Lung microvascular endothelial cell (primary cell): ENCODE measurements at regions not wholly inside any gene's neighbourhood (a gene's known extent, or its start where the extent isn't known, plus 50 kb on each side); places are given as distances from the start of the nearest gene placed in this dataset.

Source experiments
- DNase-seq, 2 donors: peaks; one replicate each; pipeline versions ENCODE4 v3.0.0 to v3.0.0-alpha.2; 2010; ENCODE audit warnings: low read depth in 2 of 2

DNA sequence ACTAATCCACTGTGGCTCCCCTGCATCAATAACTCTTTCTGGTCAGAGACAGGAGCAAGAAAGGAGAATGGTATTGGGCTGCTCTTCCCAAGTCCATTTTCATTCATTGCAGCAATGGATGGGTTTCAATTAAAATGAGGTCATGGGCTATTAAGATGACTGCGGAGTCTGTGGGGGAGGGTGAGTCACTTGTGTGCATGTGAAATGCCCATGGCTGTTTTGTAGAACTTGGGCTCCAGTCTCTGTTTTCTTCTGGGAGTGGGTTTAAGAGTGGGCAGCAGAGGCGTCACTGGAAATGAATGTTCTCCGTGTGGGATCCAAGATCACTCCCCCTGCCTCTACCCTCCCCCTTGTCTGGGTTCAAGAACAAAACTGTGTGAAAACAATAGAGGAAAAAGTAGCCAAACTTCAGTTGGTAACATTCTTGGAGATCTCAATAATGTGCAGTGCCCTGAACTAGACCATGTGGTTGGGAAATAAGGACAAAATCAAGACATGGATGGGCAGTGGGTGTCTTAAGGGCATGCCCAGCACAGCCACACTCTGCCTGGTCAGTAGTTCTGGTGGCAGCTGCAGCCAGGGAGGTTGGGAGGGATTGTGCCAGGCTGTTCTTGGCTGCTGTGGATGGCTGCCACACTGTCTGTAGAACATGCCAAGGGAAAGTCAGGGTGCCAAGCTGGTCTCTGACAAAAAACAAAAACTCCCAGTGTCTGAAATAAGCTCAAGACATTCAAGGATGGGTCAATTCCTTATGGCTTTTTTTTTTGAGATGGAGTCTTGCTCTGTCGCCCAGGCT is 68.2 kb upstream of the CXCR4 start:
- DNase-seq, result no peak

DNA sequence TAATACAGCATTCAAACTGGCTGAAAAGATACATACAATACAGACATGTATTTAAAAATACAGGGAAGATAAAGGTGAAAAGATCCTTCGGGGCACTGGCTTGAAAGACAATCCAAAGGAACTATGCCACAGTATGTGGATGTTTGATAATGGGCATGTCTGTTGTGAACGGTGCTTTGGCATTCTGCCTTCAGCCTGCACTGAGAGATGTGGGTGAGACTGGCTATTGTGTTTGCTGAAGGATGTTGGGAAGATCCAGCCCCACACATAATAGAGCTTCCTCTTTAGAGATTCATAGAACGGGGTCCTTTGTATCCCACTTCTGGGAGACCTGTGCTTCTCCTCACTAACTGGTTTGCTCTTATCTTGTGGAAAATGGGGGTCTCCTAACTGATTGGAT is 65.1 kb upstream of the CXCR4 start:
- no peak for DNase-seq

DNA sequence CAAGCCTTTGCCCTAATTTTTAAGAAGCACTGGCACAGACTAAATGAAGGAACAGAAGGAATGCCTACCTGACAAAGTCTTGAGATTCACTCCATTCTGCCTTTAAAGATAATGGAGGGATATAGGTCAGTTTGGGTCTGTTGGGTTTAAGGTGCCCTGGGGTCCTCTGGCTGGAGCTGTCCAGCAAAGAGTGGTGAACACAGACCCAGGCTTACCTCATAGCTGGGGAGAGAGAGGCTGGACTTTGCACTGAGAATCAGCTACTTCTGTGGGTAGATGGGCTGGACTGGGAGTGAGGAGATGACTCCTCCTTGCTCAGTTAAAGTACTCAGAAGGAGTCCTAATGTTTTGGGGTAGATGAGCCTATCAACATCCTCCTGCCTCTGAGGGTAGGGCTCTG is 64.4 kb upstream of the CXCR4 start:
- no peak for DNase-seq

GRCh38 chr2:136179602-136179975 is 61.6 kb upstream of the CXCR4 start:
- no peak for DNase-seq

- no peak for DNase-seq
These were observed 61.1 kb upstream of the CXCR4 start for GRCh38 chr2:136178941-136179601.

DNA sequence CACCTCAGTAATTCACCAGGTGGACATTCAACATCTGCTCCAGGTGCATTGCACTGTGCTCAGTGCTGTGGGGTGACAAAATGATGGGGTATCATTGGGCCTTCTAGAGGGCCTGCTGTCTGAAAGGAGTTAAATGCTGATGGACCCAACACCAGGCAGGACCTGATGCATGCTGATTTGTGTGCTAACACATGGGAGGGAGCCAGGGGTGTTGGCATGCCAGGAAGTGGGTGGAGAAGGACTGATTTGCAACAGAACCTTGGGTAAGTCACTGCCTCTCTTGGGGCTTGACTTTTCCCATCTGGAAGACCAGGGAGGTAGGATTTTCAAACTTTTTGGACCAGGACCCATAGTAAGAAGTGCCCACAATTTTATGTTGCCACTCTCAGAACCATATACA is 57.9 kb upstream of the CXCR4 start:
- no peak for DNase-seq

DNA sequence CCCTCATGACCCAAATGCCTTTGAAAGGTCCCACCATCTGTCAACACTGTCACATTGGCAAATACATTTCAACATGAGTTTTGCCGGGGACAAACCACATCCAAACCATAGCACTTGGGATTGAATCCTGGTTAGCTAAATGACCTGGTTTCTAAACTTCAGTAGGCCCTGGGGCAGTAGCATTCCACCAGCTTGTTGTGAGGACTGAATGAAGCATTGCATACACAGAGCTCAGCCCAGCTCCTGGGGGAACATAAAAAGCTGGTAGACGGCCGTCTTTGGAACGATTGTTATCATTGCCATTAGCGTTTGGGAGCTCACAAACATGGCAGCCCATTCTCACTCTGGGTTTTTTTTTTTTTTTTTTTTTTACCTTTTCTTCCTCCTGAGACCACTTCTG is 57.5 kb upstream of the CXCR4 start:
- no peak for DNase-seq

- DNase-seq, result no peak
These were observed 55.2 kb upstream of the CXCR4 start for GRCh38 chr2:136173126-136173525.

GRCh38 chr2:136171223-136171622 is 53.3 kb upstream of the CXCR4 start:
- DNase-seq, result no peak

DNA sequence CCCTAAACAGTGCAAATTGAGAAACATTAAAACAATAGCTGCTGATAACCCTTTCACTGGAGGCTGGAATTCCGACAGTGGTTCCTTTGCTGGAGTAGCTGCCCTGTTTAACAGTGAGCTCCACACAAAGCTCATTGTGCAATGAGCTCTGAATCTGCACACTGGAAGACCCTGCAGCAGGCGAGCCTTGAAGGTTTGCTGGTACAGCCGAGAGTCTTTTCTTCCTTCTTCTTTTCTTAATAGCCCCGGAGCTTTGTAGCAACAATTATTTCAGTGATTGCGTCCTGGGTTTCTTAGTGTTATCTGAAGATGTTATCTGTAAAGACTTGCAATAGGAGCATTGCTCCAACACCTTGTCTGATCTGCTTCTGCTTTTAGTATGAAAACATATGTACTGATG is 50.8 kb upstream of the CXCR4 start:
- no peak for DNase-seq

GRCh38 chr2:136167721-136168475 is 49.9 kb upstream of the CXCR4 start:
- no peak for DNase-seq
